ENCODE measurements at regions not wholly inside any gene's neighbourhood (a gene's known extent, or its start where the extent isn't known, plus 50 kb on each side); places are given as distances from the start of the nearest gene placed in this dataset.

DNA sequence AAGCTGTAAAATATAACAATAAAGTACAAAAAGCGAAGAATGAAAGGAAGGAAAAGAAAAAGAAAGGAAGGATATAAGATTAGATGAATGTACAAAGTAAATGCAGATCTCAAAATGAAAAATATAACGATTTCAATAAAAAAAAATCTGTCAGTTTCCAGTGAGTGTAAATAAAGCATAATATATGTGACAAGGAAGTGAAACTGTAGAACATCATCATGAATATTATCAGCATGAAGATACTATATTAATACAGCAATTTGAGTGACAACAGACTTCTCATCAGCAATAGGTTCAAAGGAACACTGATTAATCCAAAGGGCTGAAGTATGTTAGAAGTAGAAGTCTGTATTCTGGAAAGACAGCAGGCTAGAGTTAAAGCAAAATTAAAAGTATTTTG is 659.5 kb upstream of the MBL2 start:
- TF ChIP-seq POLR2A (IDR thresholded peaks at IDR 0.05; ENCODE audit: low read depth, low read length) (no peak), POLR2AphosphoS5 (IDR thresholded peaks at IDR 0.05; ENCODE audit: low read depth, low read length) (no peak), POU2F2 (IDR thresholded peaks at IDR 0.05; ENCODE audit: low read depth, low read length) (no peak), TAF1 (IDR thresholded peaks at IDR 0.05; ENCODE audit: low read depth, low read length) (no peak)
